WI38 (cell line): ENCODE measurements at regions not wholly inside any gene's neighbourhood (a gene's known extent, or its start where the extent isn't known, plus 50 kb on each side); places are given as distances from the start of the nearest gene placed in this dataset.

Experiments used
- H3K4me3 ChIP-seq: 2 replicates; pipeline ENCODE4 v1.5.1; 2011; ENCODE audit warnings: low read depth, mild to moderate bottlenecking, control low read depth, low read length
- TF ChIP-seq, protein P1 (sequence below): IDR thresholded peaks from 2 replicates; pipeline ENCODE4 v1.5.1; 2012; ENCODE audit warnings: low read depth, mild to moderate bottlenecking, control low read depth, low read length

DNA sequence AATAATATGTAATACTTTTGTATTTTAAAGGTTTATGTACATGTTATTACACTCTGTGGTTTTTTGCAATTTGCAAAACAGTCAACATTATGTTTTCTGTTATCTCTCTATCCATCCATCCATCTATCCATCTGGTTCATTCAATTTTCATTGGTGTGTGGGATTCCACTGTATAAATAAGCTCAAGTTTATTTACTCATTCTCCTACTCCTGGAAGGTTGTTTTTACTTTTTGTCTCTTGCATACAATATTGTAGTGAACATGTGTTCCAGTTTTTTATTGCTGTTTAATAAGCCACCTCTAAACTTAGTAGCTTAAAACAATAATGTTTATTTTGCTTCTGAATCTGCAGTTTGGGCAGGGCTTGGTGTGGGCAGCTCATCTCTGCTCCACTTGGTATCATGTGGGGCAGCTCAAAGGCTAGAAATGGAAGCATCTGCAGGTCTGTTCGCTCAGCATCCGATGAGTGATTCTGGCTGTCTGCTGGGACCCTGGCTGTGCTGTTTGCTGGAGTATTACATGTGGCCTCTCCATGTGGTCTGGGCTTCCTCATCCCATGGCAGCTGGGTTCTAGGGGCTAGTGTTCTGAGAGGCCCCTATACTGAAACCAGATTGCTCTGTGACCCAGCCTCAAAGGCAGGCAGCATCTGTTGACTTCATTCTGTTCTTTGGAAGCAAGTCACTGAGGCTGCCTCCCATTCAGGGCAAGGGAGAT, 98.8 kb downstream of the SLC25A47 start:
- no peak overlapping the region for H3K4me3 ChIP-seq

DNA sequence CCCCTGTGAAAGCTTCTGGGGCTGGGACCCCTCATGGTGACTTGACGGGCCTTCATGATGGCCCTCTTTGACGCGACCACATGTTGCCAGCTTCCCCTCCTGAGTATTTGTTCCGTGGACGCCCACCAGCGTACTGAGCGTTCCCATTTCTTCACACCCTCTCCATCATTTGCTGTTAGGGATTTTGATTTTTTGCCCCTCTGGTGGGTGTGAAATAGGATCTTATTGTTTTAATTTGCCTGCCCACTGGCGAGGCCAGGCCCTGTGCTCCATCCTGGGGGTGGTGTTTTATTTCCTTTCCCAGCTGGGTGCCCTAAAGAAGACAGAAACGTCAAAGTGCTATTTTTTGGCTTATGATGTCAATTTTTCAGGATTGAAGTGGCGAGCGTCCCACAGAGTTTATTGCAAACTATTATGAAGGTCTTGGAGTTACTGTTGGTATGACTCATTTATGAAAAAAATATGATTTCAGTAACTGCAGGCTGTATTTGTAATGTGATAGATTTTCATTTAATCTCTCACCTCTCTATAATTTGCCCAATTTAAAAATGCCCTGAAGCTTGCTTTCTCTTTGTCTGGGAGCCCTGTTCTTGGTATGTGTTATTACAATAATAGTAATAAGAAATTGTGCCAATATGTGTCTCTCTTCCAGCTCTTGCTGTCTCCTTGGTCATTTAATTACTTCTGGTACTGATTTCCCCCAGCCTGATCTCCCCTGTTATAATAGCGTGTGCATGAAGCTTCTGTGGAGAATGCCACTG, 99.6 kb downstream of the SLC25A47 start:
- H3K4me3 ChIP-seq = no peak overlapping the region
- TF ChIP-seq, protein P1, sequence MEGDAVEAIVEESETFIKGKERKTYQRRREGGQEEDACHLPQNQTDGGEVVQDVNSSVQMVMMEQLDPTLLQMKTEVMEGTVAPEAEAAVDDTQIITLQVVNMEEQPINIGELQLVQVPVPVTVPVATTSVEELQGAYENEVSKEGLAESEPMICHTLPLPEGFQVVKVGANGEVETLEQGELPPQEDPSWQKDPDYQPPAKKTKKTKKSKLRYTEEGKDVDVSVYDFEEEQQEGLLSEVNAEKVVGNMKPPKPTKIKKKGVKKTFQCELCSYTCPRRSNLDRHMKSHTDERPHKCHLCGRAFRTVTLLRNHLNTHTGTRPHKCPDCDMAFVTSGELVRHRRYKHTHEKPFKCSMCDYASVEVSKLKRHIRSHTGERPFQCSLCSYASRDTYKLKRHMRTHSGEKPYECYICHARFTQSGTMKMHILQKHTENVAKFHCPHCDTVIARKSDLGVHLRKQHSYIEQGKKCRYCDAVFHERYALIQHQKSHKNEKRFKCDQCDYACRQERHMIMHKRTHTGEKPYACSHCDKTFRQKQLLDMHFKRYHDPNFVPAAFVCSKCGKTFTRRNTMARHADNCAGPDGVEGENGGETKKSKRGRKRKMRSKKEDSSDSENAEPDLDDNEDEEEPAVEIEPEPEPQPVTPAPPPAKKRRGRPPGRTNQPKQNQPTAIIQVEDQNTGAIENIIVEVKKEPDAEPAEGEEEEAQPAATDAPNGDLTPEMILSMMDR = no peak

More for the DNA sequence above, 98.8 kb downstream of the SLC25A47 start:
- TF ChIP-seq, protein P1 = no peak

DNA sequence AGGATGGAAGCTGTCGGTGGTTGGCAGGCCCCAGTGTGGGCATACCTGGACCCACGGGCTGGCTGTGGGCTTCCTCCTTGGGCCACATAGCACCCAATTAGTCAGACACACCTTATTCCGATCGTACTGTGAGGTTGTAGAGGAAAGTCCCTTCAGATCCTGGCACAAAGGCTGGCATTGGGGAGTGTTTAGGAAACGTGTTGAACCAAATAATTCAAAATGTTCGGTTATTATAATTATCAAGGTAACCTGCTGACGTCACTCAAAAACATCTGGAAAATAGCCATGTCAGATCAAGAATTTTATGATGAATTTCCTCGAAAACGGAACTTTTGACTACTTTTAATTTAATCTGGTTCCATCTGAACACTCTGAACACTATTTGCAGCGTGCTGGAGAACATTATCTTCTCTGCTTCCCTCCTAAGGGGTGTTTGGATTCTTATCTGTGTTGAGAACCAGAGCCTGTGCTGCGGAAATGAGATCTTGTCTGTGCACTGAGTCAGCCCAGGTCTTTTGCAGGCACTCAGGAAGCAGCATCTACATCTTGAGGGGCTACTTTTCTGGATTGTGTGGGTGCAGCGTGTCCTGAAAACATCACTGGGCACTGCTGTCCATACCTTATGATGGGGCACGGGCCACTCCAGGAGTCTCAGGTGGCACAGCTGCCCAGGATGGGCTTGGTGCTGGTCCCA, 100.3 kb downstream of the SLC25A47 start:
- H3K4me3 ChIP-seq = no peak overlapping the region
- TF ChIP-seq, protein P1 = no peak

DNA sequence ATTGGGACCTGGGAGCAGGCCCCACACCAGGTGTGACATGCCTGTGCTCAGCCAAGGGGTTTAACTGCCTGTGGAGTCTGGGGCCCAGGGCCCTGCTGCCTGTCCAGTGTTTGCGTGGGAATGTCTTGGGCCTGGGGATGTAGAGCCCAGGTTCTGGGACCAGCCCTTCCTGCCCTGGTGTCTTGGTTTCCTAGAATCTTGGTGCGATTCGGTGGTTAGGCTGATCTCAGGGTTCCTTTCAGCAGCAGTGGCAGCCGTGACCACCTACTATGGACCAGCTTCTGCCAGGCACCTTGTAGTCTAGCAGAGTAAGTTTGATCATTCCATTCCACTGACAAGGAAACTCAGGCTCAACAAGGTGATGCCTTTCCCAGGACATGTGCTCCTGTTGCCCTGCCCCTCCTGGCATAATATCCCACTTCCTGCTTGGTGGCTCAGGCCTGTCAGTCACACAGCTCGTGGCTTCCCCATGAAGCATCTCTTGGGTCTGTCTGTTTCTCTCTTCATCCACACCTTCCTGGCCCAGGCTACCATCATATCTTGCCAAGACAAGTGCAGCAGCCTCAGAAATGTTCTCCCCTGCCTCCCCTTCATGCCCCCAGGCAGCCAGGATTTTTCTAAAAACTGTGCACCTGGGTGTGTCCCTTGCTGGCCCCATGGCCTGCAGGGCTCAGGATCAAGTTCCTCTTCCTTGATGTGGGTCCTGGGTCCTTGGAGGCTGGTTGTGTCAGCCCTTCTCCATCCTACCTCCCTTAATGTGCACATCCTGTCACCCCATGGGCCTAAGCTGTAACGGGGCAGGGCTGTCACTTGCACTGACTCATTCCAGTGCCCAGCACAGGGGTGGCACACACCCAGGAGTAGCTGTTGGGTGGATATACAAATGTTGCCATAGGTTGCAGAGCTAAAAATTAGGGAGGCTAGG, 101.6 kb downstream of the SLC25A47 start:
- TF ChIP-seq, protein P1 = no peak
- H3K4me3 ChIP-seq = no peak overlapping the region

DNA sequence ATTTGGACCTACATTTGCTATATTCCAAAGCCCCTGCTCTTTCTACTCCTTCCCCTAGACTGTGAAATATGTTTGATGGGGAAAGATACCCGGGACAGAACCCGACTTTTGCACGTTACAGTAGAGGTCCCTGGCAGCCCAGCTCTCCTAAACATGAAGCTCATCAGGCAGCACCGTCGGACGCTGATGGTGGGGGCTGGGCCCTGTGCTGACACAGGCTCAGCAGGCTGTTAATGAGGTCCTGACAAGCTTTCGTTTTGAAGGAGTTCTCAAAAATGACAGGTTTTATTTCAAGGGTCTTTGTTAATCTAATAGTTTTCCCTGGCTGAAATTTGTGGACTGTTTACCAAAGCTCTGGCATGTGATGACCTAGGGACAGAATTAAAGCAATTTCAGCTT, 102.3 kb downstream of the SLC25A47 start:
- no peak overlapping the region for H3K4me3 ChIP-seq
- TF ChIP-seq, protein P1 = no peak

DNA sequence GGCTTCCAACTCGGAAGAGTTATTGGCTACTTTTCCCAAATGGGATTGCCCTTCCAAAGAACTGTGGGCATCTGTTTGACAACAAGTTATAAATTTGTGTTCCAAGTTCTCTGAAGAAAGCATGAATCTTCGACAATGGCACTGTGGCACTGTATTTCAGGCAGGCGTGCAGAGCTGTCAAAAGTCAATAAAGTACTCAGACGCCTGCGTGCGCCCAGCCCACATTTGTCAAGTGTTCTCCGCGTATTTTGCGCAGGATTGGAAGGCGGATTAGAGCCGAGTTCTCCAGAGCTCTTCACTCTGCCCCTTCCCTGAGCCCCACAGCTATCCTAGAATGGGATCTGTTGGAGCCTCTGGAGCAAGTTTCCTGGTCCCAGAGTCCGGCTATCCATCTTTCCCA, 103.2 kb downstream of the SLC25A47 start:
- H3K4me3 ChIP-seq = no peak overlapping the region
- TF ChIP-seq, protein P1 = no peak
